GM12865 (cell line): ENCODE measurements at regions not wholly inside any gene's neighbourhood (a gene's known extent, or its start where the extent isn't known, plus 50 kb on each side); places are given as distances from the start of the nearest gene placed in this dataset.
"Not testable (repeated sequence)": the region's sequence is repeated elsewhere in the genome, so short reads cannot be mapped to it uniquely, and the experiment has no call there.

Experiments used
- DNase-seq: peaks from one replicate; pipeline ENCODE4 v3.0.0; 2010; ENCODE audit warnings: low read depth
- H3K4me3 ChIP-seq: 2 replicates; pipeline ENCODE4 v1.5.1; 2011; ENCODE audit warnings: mild to moderate bottlenecking, low read depth, low read length, control low read depth
- TF ChIP-seq, protein P1 (sequence below): IDR thresholded peaks from 2 replicates; pipeline ENCODE4 v1.5.1; 2011; ENCODE audit warnings: low read length, control low read depth, low read depth, inconsistent platforms; ENCODE audit not compliant: insufficient read depth; ENCODE audit errors: missing control alignments

DNA sequence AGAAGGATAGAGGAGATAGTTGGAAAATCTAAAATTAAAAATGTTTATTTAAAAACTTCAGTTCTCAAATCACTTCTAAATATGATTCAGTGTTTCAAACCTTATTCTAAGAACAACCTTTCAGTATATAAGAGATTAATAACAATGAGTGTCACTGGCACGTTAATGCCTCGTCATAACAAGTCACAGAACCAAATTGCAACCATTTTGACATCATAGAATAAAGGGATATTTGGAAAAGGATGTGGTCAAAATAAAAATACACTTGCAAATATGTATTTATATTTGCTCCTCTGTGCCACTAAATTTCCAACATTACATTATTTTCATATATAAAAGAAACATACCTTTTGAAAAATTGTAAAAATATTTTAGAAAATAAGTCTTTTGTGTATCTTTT lies 1090.6 kb downstream of the SUCLG1 start:
- TF ChIP-seq, protein P1, sequence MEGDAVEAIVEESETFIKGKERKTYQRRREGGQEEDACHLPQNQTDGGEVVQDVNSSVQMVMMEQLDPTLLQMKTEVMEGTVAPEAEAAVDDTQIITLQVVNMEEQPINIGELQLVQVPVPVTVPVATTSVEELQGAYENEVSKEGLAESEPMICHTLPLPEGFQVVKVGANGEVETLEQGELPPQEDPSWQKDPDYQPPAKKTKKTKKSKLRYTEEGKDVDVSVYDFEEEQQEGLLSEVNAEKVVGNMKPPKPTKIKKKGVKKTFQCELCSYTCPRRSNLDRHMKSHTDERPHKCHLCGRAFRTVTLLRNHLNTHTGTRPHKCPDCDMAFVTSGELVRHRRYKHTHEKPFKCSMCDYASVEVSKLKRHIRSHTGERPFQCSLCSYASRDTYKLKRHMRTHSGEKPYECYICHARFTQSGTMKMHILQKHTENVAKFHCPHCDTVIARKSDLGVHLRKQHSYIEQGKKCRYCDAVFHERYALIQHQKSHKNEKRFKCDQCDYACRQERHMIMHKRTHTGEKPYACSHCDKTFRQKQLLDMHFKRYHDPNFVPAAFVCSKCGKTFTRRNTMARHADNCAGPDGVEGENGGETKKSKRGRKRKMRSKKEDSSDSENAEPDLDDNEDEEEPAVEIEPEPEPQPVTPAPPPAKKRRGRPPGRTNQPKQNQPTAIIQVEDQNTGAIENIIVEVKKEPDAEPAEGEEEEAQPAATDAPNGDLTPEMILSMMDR, result no peak
- no peak overlapping the region for H3K4me3 ChIP-seq
- DNase-seq, result no peak

DNA sequence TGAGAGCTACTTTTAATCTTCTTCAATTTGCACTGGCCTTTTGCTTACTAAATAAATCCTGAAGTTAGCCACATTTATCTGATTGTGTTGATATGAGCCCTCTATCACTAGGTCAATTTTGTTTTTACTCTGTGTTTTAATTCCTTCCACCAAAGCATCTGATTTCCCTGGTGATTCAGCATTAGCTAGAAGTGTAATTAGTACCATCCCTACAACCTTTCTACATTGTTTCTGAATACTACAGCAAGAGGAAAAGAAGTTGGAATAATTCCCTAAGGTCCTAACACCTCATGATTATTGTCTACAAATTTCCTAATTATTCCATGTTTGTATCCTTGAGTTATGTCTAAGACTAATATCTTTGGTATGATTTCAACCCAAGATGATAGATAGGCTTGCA lies 1093.6 kb downstream of the SUCLG1 start:
- DNase-seq, result no peak
- TF ChIP-seq, protein P1, result no peak
- no peak overlapping the region for H3K4me3 ChIP-seq

DNA sequence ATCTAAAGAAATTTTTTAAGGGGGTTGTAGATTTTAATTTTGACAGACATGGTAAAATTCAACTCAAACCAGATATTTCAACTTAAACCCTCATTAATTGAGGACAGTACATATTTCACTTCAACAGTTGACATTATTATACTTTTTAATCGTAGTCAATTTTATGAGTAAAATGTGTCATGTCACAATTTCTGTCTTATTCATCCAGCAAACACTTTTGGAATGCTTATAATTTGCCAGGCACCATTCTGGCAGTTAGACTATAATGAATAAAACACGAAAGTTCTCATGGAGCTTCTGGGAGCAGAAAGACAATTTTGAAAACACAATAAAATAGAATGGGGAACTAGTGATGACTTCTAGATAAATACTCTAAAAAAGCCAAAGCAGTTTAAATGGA lies 1094.8 kb downstream of the SUCLG1 start:
- DNase-seq, result no peak
- TF ChIP-seq, protein P1, result no peak
- H3K4me3 ChIP-seq, result no peak overlapping the region

DNA sequence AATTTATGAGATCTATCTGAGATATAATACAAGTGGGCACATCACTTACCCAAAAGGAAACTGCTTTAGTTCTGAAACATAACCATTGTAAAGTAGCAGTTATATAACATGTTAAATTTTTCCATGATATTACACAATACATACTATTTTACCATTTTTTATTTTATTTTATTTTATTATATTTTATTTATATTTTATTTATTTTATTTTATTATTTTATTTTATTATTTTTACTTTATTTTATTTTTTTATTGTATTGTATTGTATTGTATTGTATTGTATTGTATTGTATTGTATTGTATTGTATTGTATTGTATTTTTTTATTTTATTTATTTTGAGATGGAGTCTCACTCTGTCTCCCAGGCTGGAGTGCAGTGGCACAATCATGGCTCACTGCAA lies 1095.9 kb downstream of the SUCLG1 start:
- H3K4me3 ChIP-seq, DNase-seq: not testable (repeated sequence)

DNA sequence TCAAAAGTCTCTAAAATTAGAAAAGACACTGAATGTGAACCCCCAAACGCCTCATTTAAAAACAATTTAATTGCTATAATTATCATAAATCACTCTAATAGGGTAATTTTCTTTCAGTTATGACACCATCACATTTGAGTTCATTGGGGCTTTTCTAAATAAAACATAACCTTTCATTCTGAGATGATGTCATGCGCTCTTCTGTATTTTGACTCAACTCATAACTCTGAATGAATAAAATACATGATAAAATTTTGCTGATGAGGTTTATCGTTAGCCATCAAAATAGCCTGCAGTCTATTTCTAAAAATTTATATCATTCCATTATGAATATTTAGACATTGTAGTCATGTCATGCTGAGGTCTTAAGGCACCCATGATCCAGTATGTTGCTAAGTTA lies 1099.7 kb downstream of the SUCLG1 start:
- no peak overlapping the region for H3K4me3 ChIP-seq
- TF ChIP-seq, protein P1, result no peak
- no peak for DNase-seq

DNA sequence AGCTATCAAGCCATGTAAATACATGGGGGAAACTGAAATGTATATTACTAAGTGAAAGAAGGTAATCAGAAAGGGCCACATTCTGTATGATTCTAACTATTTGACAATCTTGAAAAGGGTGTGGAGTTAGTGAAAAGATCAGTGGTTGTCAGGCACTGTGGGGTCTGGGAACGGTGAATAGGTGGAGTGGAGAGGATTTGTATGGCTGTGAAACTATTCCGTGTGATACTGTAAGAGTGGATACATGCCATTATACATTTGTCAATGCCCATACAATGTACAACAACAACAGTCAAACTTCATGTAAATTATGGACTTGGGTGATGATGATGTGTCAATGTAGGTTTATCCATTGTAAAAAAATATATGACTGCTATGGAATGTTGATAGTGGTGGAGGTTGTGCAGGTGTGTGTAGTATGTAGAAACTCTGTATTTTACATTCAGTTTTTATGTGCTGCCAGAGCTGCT lies 1116.2 kb downstream of the SUCLG1 start:
- no peak for DNase-seq
- H3K4me3 ChIP-seq, result no peak overlapping the region
- TF ChIP-seq, protein P1, result no peak

DNA sequence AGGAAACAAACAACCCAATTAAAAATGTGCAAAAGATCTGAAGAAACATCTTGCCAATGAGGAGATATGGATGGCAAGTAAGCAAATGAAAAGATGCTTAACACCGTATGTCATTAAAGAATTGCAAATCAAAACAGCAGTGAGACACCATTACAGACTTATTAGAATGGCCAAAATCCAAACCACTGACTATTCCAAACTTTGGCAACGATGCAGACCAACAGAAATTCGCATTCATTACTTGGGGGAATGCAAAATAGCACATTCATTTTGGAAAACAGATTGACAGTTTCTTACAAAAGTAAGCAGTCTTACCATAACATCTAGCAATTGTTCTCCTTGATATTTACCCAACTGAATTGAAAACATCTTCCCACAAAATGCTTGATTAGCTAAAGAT lies 1118.7 kb downstream of the SUCLG1 start:
- DNase-seq, result no peak
- H3K4me3 ChIP-seq, result no peak overlapping the region
- TF ChIP-seq, protein P1, result no peak

DNA sequence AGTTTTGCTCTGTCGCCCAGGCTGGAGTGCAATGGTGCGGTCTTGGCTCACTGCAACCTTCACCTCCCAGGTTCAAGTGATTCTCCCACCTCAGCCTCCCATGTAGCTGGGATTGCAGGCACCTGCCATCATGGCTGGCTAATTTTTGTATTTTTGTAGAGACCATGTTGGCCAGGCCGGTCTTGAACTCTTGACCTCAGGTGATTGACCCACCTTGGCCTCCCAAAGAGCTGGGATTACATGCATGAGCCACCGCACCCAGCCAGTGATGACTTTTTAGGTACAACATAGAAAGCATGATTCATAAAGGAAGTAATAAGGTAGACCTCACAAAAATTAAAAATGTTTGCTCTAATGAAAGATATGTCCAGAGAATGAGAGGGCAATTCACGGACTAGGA lies 1119.1 kb downstream of the SUCLG1 start:
- DNase-seq, H3K4me3 ChIP-seq: not testable (repeated sequence)
